ENCODE measurements at regions not wholly inside any gene's neighbourhood (a gene's known extent, or its start where the extent isn't known, plus 50 kb on each side); places are given as distances from the start of the nearest gene placed in this dataset.

GRCh38 chr9:21692390-21692789, 110.0 kb upstream of the MTAP start:
- Histone ChIP-seq H2BK5ac (ENCODE audit: insufficient read length, low read length) (no peak overlapping the region), H4K8ac (replicated peaks; ENCODE audit: insufficient read length, low read depth, low read length) (no peak overlapping the region), H3T11ph (ENCODE audit: low read length) (no peak overlapping the region), H3K4me1 (ENCODE audit: insufficient read depth, low read length) (no peaks in the 10 kb centered on the region), H2BK15ac (ENCODE audit: low read depth, low read length) (no peak overlapping the region), H3K18ac (ENCODE audit: insufficient read length, low read depth, low read length) (no peak overlapping the region), H2BK120ac (ENCODE audit: low read depth, low read length, poor library complexity, severe bottlenecking) (no peak overlapping the region), H3K4ac (ENCODE audit: low read depth, low read length) (no peak overlapping the region), H3K56ac (ENCODE audit: insufficient read length, low read depth, low read length) (no peak overlapping the region), H4K20me1 (ENCODE audit: control insufficient read depth, insufficient read depth, insufficient read length) (no peaks in the 10 kb centered on the region), H3K23ac (ENCODE audit: insufficient read length, low read depth, low read length) (no peak overlapping the region), H3K79me1 (ENCODE audit: insufficient read depth, low read depth, low read length, poor library complexity, severe bottlenecking) (no peaks in the 10 kb centered on the region), H3K9ac (ENCODE audit: extremely low read depth, insufficient read length, low read length) (no peak overlapping the region), H4K91ac (ENCODE audit: insufficient read length, low read depth, low read length) (no peak overlapping the region), H2BK12ac (ENCODE audit: insufficient read length, low read depth, low read length) (no peak overlapping the region), H4K5ac (ENCODE audit: insufficient read length, low read depth, low read length) (no peak overlapping the region), H3K27ac (ENCODE audit: insufficient read length, low read depth, low read length) (no peak overlapping the region), H2AK5ac (ENCODE audit: insufficient read length, low read length) (no peak overlapping the region), H3K4me2 (ENCODE audit: insufficient read depth, insufficient read length, low read length) (no peak overlapping the region), H3K79me2 (ENCODE audit: insufficient read depth, low read length) (no peaks in the 10 kb centered on the region), H2AFZ (ENCODE audit: low read length) (no peak overlapping the region), H3K23me2 (ENCODE audit: insufficient read length, low read depth, low read length, poor library complexity, severe bottlenecking) (no peaks in the 10 kb centered on the region), H3K27me3 (ENCODE audit: insufficient read depth, low read length) (no peaks in the 10 kb centered on the region), H2BK20ac (ENCODE audit: low read depth, low read length, poor library complexity, severe bottlenecking) (no peak overlapping the region), H3K14ac (ENCODE audit: insufficient read depth, low read length) (no peak overlapping the region), H3K9me3 (ENCODE audit: control insufficient read depth, low read depth, low read length) (no peaks in the 10 kb centered on the region)
- no CpG with 5 or more reads among the region's 6 CpGs for WGBS (ENCODE audit: extremely low coverage, insufficient read length, low lambda C conversion rate)
- TF ChIP-seq CTCF (conservative IDR thresholded peaks at IDR 0.05): no peak
- H3K4me3 Mint-ChIP-seq: no peak overlapping the region
- no peak for DNase-seq
- H3K4me1 Mint-ChIP-seq: no peaks in the 10 kb centered on the region
- no peak overlapping the region for H3K27ac Mint-ChIP-seq
- H3K36me3 Mint-ChIP-seq (ENCODE audit: insufficient read depth in 1 of 3, low read depth in 3 of 3): no peaks in the 10 kb centered on the region; a peak in 2 of 7 replicates
- H3K9me3 Mint-ChIP-seq: peaks cover 2 to 9% of the 10 kb centered on the region in 2 experiments; a peak in 2 of 5 replicates
- H3K27me3 Mint-ChIP-seq (ENCODE audit: low read depth): peaks cover 37% of the 10 kb centered on the region

Data from H9 (cell line).